Ureter (tissue), 1 donor: ENCODE measurements at regions not wholly inside any gene's neighbourhood (a gene's known extent, or its start where the extent isn't known, plus 50 kb on each side); places are given as distances from the start of the nearest gene placed in this dataset.
"Not testable (repeated sequence)": the region's sequence is repeated elsewhere in the genome, so short reads cannot be mapped to it uniquely, and the experiment has no call there.

Source experiments
- DNase-seq: peaks from one replicate; pipeline ENCODE4 v3.0.0-alpha.2; 2020; ENCODE audit warnings: low spot score
- donor health status: DM: yes; HTN: yes; CAD: no.

DNA sequence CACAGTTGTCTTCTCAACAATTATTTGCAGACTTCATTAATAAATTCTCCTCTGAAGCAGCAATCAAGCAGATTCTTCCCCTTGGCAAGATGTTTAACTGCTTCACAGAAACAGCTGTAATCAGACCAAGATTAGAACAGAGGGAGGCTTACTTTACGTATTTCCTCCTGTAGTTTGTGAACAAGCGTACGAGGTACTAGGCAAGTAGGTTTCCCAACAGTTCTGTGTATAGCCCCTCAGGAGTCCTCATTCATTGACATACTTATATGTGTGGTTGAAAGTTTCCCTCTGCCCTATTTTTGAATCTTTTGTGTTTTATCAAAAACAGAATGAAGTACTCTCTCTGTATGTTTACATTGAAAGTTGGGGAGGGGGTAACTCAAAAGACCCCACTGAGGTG lies 128.0 kb downstream of the SPATA31D1 start:
- no peak for DNase-seq

GRCh38 chr9:82117026-82117811 lies 128.6 kb downstream of the SPATA31D1 start:
- DNase-seq, result no peak

GRCh38 chr9:82122731-82123130 lies 134.2 kb downstream of the SPATA31D1 start:
- DNase-seq, result no peak

DNA sequence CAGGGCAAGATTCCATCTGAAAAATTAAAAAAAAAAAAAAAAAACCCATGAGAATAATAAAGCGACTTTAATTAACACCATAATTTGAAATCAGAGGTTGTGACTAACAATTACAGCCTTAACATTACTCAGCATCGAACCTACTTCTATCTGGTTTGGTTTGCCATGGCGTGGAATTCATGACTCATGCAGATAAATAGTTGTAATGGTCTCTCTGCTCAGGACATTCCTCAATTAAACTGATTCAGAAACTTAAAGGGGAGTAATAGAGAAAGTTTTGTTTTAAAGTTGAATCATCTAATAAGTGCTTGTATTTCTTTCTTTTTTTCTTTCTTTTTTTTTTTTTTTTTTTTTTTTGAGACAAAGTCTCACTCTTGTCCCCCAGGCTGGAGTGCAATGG lies 135.5 kb downstream of the SPATA31D1 start:
- DNase-seq, result no peak

DNA sequence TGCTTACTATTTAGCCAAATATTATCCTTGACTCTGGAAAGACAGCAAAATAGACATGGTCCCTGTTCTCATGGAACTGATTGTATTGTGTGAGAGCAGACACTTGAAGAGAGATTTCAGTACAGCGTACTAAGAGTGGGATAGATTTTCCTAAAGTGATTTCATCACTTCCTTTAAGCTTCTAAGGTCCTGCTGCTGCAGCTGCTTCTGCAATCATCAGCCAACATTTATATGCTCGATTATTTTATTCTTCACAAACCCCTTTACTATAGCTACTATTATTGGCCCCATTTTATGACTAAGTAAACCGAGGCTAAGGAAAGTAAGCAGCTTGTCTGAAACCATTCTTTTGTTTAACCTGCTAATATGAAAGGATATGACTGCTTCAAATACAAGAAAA lies 137.7 kb downstream of the SPATA31D1 start:
- no peak for DNase-seq

DNA sequence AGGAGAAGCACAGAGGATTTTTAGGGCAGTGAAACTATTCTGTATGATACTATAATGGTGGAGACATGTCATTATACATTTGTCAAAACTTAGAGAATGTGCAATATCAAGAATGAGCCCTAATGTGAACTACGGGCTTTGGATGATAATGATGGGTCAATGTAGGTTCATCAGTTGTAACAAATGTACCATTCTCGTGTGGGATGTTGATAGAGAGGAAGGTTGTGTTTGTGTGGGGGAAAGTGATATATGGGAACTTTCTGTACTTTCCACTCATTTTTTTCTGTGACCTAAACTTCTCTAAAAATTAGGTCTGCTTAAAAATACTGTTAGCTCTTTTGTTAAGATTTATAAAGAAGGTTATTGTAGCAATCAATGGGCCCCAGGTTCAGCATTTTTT lies 138.9 kb downstream of the SPATA31D1 start:
- DNase-seq, result no peak

- no peak for DNase-seq
These were observed 139.6 kb downstream of the SPATA31D1 start for GRCh38 chr9:82128011-82128696.

DNA sequence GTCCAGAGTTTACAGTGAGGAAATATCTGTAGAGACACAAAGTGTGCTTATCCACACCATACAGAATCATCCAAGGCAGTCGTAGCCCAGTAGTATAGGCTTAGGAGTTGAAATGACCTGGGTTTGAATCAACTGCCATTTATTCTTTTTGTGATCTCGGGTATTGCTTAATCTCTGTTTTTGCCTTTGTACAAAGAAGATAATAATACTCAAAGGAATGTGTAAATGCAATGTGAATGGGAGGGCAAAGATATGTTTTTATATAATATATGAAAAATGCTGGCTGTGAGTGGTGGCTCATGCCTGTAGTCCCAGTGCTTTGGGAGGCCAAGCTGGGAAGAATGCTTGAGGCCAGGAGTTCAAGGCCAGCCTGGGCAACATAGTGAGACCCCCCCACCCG lies 141.1 kb downstream of the SPATA31D1 start:
- DNase-seq, result no peak

- no peak for DNase-seq
These were observed 141.9 kb downstream of the SPATA31D1 start for GRCh38 chr9:82130331-82131042.

DNA sequence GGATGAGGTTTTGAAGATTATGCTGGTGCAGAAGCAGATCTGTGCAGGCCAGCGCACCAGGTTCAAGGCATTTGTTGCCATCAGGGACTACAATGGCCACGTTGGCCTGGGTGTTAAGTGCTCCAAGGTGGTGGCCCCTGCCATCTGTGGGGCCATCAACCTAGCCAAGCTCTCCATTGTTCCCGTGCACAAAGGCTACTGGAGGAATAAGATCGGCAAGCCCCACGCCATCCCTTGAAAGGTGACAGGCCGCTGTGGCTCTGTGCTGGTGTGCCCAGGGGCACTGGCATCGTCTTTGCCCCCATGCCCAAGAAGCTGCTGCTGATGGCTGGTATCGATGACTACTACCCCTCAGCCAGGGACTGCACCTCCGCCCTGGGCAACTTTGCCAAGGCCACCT lies 142.5 kb downstream of the SPATA31D1 start:
- no peak for DNase-seq

- no peak for DNase-seq
These were observed 143.5 kb downstream of the SPATA31D1 start for GRCh38 chr9:82132024-82132423.

GRCh38 chr9:82134010-82134409 lies 145.4 kb downstream of the SPATA31D1 start:
- DNase-seq, result no peak

DNA sequence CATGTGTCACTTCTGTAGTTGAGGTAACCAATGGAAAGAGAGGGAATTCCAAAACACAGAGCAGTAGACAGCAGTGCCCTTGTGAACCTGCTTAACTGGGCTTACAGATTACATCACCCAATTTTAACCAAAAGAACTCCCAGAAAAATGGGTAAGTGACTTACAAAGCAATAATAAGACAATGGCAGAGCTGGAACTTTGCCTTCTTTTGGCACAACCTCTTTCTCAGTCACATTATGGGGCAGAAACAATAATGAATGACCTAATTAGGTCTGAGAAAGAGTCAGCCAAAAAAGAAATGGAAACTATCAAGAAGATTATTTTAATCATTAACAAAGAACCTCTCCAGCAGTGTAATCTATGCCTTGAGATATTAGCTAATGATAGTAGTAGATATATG lies 146.5 kb downstream of the SPATA31D1 start:
- DNase-seq, result no peak

DNA sequence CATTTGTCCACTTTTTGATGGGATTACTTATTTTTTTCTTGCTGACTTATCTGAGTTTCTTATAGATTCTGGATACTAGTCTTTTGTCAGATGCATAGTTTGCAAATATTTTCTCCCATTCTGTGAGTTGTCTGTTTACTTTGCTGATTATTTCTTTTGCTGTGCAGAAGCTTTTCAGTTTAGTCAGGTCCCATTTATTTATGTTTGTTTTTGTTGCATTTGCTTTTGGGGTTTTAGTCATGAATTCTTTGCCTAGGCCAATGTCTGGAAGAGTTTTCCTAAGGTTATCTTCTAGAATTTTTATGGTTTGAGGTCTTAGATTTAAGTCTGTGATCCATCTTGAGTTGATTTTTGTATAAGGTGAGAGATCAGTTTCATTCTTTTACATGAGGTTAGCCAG lies 149.5 kb downstream of the SPATA31D1 start:
- not testable (repeated sequence) for DNase-seq

DNA sequence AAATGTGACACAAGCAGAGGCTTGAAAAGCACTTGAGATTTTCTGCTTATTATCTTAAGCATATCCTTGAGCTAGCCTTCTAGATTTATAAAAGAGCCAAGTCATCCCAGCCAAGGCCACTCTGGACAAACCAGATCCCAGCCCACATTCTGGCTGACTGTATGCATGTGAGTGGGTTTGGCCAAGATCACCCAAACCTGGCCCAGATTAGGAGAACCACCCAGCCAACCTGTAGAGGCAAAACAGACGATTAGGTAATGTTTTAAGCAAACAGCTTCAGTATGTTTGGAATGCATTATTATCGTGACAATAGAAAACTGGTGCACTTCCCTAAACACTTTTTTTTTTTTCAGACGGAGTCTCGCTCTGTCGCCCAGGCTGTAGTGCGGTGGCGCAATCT lies 151.9 kb downstream of the SPATA31D1 start:
- no peak for DNase-seq

GRCh38 chr9:82144803-82145202 lies 156.2 kb downstream of the SPATA31D1 start:
- DNase-seq, result no peak

DNA sequence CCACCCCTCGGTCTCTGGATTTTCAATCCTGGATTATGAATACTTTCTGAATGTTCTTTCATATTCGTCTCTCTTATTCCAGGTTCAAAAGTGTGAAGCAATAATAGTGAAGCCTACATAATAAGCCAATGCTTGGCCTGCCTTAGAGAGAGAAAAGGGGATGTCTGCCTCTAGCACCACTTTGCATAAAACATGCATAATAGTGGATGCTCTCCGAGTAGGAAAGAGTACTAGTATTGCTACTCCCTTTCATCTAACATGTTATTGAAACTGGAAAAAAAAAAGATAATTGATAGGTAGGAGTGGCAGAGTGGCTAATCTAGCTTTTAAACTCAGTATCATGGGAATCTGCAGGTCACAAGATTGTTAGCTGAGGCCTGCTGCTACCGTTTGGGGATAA lies 158.1 kb downstream of the SPATA31D1 start:
- DNase-seq, result no peak

DNA sequence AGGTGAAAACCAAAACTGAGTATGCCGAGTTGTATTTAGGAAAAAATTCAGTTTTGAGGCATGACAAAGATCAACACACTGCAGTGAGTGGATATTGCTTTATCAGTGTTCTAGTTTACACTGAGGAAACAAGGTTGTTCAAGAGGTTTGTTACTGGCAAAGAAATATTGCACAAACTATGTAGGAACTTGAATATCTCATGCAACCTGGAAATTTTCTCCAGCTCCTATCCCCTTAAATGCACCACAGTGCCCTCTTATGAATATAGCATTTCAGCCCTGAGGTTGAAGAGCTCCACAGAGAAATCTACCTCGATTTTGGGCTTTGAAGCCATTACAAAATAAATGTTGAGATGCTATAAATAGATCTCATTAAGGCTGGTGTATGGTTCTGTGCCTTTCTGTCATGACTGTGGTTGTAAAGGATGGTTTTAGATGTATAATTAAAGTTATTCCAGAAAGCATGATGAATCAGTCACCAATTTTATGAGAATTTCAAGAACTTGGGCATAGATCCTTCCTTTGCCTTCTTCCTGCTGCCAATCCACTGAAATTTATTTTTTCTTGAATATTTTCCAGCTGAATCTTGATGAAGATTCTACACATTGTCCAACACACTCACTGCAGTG lies 159.3 kb downstream of the SPATA31D1 start:
- DNase-seq, result no peak

DNA sequence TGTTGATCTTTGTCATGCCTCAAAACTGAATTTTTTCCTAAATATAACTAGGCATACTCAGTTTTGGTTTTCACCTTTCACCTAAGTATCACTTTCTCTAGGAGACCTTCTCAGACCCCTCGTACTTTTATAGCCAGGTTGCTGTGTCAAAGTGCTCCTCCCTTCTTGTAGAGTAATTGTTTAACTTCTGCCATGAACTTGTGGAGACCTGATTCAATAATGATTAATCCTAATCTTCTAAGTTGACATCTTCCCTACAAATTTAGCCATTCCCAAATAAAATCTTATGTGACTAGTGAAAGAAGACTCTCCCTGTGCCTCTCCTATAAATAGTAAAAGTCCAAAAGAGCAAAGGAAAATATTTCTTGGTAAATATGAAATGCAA lies 159.8 kb downstream of the SPATA31D1 start:
- no peak for DNase-seq

DNA sequence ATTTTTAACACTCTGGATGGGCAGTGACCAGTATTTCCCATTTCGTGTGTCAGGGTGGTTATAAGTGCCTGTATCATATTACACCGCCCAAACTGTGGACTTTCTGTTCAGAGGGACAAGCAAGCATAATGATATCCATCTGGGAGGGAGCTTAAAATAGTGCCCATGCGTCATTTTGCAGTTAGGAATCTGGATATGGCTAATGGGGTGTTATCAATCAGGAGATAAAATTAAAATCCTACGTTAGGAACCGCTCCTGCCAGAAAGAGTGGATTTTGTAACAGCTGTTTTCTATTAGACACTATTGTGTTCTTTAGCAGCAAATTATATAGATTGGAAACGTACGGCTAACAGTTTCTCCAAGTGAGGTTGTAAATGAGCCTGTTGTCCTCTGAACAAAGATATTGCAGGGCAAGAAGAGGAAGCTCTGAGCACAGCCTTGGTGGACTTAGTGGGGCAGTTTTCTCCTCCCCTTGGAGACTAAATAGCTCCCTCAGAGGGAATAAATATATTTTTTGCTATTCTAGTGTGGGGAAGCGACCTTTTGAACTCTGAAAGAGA lies 160.4 kb downstream of the SPATA31D1 start:
- no peak for DNase-seq

DNA sequence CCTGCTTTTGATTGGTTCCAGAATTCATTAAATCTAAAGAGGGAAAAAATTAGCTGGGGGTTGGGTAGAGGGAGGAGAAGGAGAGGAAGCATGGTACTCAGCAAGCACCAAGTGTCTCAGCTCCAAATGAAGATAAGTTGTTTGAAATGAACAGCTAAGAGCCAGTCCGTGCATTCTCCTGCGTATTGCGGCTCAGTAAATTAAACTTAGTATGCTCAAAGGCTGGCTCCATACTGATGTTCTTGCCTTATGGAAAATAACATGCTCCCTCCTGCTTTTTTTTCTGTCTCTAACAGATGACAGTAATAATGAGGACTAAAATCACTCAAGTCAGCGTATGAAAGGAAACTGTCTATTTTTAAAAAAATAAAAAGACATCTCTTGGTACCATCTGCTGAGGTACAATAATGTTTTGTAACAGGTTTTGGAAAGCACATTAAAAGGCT lies 161.0 kb downstream of the SPATA31D1 start:
- no peak for DNase-seq

DNA sequence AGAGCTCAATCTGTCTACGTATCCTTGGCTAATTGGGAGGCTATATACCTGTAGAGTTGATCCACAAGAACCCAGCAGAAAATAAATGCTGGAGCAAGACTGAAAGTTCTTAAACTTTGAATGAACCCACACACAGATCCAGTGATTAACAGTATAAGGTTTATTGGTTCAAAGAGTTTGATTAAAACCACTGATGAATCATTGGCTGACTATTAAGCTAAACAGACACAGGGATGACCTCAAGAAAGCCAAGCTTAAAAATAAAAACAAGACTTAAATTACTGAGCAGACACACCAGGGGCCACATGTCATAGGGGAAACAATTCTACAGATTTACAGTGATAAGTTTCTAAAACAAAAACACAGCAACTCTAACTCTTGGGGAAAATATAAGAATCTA lies 163.6 kb downstream of the SPATA31D1 start:
- no peak for DNase-seq
